GM12874 (cell line): ENCODE measurements at regions not wholly inside any gene's neighbourhood (a gene's known extent, or its start where the extent isn't known, plus 50 kb on each side); places are given as distances from the start of the nearest gene placed in this dataset.

Source experiments
- CTCF ChIP-seq: IDR thresholded peaks from 2 replicates; pipeline ENCODE4 v1.5.1; 2011; ENCODE audit warnings: low read depth, mild to moderate bottlenecking, control low read depth, low read length, moderate library complexity; ENCODE audit not compliant: insufficient read depth

DNA sequence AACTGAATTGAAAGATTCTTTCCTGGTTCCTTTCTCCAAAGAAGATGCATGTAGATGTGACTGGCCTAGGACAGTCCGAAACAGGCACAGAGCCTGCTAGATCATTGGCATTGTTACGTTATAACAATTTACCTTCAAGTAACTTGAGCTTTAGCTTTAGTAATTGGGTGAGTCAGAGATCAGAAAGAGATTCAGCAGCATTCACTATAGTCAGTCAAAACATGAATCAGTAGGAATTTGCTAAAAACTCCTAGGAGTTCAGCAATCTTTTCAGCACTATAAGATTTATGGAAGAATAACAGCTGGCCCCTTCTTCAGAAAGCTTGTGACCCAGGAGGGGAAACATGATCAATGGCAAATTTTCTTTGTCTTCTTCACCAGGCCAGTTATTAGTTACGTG, 281.7 kb upstream of the PRDM1 start:
- TF ChIP-seq CTCF = no peak

- TF ChIP-seq CTCF = no peak
Measured at GRCh38 chr6:105804000-105804399, 282.1 kb upstream of the PRDM1 start.

- no peak for TF ChIP-seq CTCF
Measured at GRCh38 chr6:105803442-105803841, 282.7 kb upstream of the PRDM1 start.

- no peak for TF ChIP-seq CTCF
Measured at GRCh38 chr6:105802703-105803102, 283.4 kb upstream of the PRDM1 start.

- TF ChIP-seq CTCF = no peak
Measured at GRCh38 chr6:105800871-105801270, 285.3 kb upstream of the PRDM1 start.

GRCh38 chr6:105800398-105800797, 285.7 kb upstream of the PRDM1 start:
- no peak for TF ChIP-seq CTCF

GRCh38 chr6:105799056-105799455, 287.1 kb upstream of the PRDM1 start:
- TF ChIP-seq CTCF = no peak

GRCh38 chr6:105797983-105798453, 288.1 kb upstream of the PRDM1 start:
- TF ChIP-seq CTCF = no peak
